Activated T-cell treated with anti-CD3 and anti-CD28 coated beads, Interleukin-2, amount 50 U/mL, for 72 hours (primary cell): ENCODE measurements at regions not wholly inside any gene's neighbourhood (a gene's known extent, or its start where the extent isn't known, plus 50 kb on each side); places are given as distances from the start of the nearest gene placed in this dataset.

Experiments
- ATAC-seq, 2 donors: fragments of 150-1000 bp; cut with Tn5 transposase; replicated peaks in 1 of 2; 2 replicates each; pipeline ENCODE4 v1.10.0; 2021; ENCODE audit warnings: moderate library complexity in 2 of 2, mild to moderate bottlenecking in 1 of 2
- DNase-seq, 2 donors: peaks; one replicate each; pipeline ENCODE4 v3.0.0; 2021 to 2022; ENCODE audit warnings: mixed read lengths in 1 of 2
- H3K27ac Mint-ChIP-seq: one replicate; pipeline ENCODE4 v1.8.0; 2022; ENCODE audit warnings: mild to moderate bottlenecking, moderate library complexity, mixed read lengths
- H3K27me3 Mint-ChIP-seq: one replicate; pipeline ENCODE4 v1.8.0; 2022; ENCODE audit warnings: low read depth, mixed read lengths
- H3K36me3 Mint-ChIP-seq, 2 donors: one replicate each; pipeline ENCODE4 v1.8.0; 2022; ENCODE audit warnings: mixed read lengths in 2 of 2, mild to moderate bottlenecking in 1 of 2; ENCODE audit not compliant: insufficient read depth in 2 of 2
- H3K4me1 Mint-ChIP-seq: one replicate; pipeline ENCODE4 v1.8.0; 2022; ENCODE audit warnings: low read depth, mixed read lengths
- H3K4me3 Mint-ChIP-seq, 2 donors: one replicate each; pipeline ENCODE4 v1.8.0; 2022; ENCODE audit warnings: mild to moderate bottlenecking in 2 of 2, mixed read lengths in 2 of 2, moderate library complexity in 2 of 2
- H3K9me3 Mint-ChIP-seq, 2 donors: one replicate each; pipeline ENCODE4 v1.8.0; 2022; ENCODE audit warnings: mixed read lengths in 2 of 2

- Mint-ChIP-seq H3K36me3 (no peaks in the 10 kb centered on the region), H3K27ac (no peak overlapping the region), H3K4me3 (no peak overlapping the region), H3K9me3 (peaks cover 1 to 2% of the 10 kb centered on the region in 2 donors), H3K27me3 (peaks cover 16% of the 10 kb centered on the region), H3K4me1 (no peaks in the 10 kb centered on the region)
- no peak for DNase-seq
- no peak for ATAC-seq
These were observed 977.0 kb upstream of the NR2F2 start for GRCh38 chr15:95353512-95353911.

GRCh38 chr15:95359966-95360365, 970.5 kb upstream of the NR2F2 start:
- ATAC-seq (no peak), DNase-seq (no peak)
- no peak overlapping the region for H3K4me3 Mint-ChIP-seq
- peaks cover 2 to 9% of the 10 kb centered on the region in 2 donors for H3K36me3 Mint-ChIP-seq
- peaks cover 6 to 8% of the 10 kb centered on the region in 2 donors for H3K9me3 Mint-ChIP-seq
- peaks cover 11% of the 10 kb centered on the region for H3K27me3 Mint-ChIP-seq
- H3K27ac Mint-ChIP-seq: no peak overlapping the region
- H3K4me1 Mint-ChIP-seq: no peaks in the 10 kb centered on the region

- peaks cover 6% of the 10 kb centered on the region for H3K27me3 Mint-ChIP-seq
- no peak overlapping the region for H3K27ac Mint-ChIP-seq
- peaks cover 5 to 6% of the 10 kb centered on the region in 2 donors for H3K9me3 Mint-ChIP-seq
- H3K4me1 Mint-ChIP-seq: no peaks in the 10 kb centered on the region
- DNase-seq (no peak), ATAC-seq (no peak)
- H3K4me3 Mint-ChIP-seq: no peak overlapping the region
- peaks cover 2 to 9% of the 10 kb centered on the region in 2 donors for H3K36me3 Mint-ChIP-seq
These were observed 968.2 kb upstream of the NR2F2 start for GRCh38 chr15:95362306-95362705.

GRCh38 chr15:95363646-95364045, 966.9 kb upstream of the NR2F2 start:
- peaks cover 7% of the 10 kb centered on the region for H3K27me3 Mint-ChIP-seq
- H3K4me3 Mint-ChIP-seq: no peak overlapping the region
- no peak for DNase-seq
- no peaks in the 10 kb centered on the region for H3K4me1 Mint-ChIP-seq
- no peak for ATAC-seq
- H3K27ac Mint-ChIP-seq: no peak overlapping the region
- H3K9me3 Mint-ChIP-seq: peaks cover 5 to 6% of the 10 kb centered on the region in 2 donors
- peaks cover 2 to 9% of the 10 kb centered on the region in 2 donors for H3K36me3 Mint-ChIP-seq

GRCh38 chr15:95365511-95366107, 964.9 kb upstream of the NR2F2 start:
- Mint-ChIP-seq H3K4me3 (no peak overlapping the region), H3K9me3 (peaks cover 5 to 6% of the 10 kb centered on the region in 2 donors), H3K4me1 (no peaks in the 10 kb centered on the region), H3K36me3 (peaks cover 2 to 9% of the 10 kb centered on the region in 2 donors), H3K27me3 (peaks cover 12% of the 10 kb centered on the region), H3K27ac (no peak overlapping the region)
- ATAC-seq (no peak), DNase-seq (no peak)

GRCh38 chr15:95368191-95368590, 962.3 kb upstream of the NR2F2 start:
- Mint-ChIP-seq H3K4me3 (no peak overlapping the region), H3K4me1 (no peaks in the 10 kb centered on the region), H3K9me3 (peaks cover 0 to 1% of the 10 kb centered on the region in 2 donors), H3K27ac (no peak overlapping the region), H3K27me3 (peaks cover 12% of the 10 kb centered on the region), H3K36me3 (no peaks in the 10 kb centered on the region)
- no peak for DNase-seq
- no peak for ATAC-seq

GRCh38 chr15:95368755-95369601, 961.5 kb upstream of the NR2F2 start:
- Mint-ChIP-seq H3K27ac (no peak overlapping the region), H3K27me3 (peaks cover 12% of the 10 kb centered on the region), H3K9me3 (peaks cover 0 to 1% of the 10 kb centered on the region in 2 donors), H3K36me3 (no peaks in the 10 kb centered on the region), H3K4me3 (no peak overlapping the region), H3K4me1 (no peaks in the 10 kb centered on the region)
- no peak for ATAC-seq
- DNase-seq: no peak

GRCh38 chr15:95370291-95370690, 960.2 kb upstream of the NR2F2 start:
- DNase-seq (no peak), ATAC-seq (no peak)
- Mint-ChIP-seq H3K36me3 (no peaks in the 10 kb centered on the region), H3K4me3 (no peak overlapping the region), H3K4me1 (no peaks in the 10 kb centered on the region), H3K27me3 (peaks cover 12% of the 10 kb centered on the region), H3K27ac (no peak overlapping the region), H3K9me3 (peaks cover 0 to 2% of the 10 kb centered on the region in 2 donors)

- DNase-seq (no peak), ATAC-seq (no peak)
- Mint-ChIP-seq H3K27ac (no peak overlapping the region), H3K4me1 (no peaks in the 10 kb centered on the region), H3K27me3 (peaks cover 12% of the 10 kb centered on the region), H3K36me3 (no peaks in the 10 kb centered on the region), H3K4me3 (no peak overlapping the region), H3K9me3 (peaks cover 0 to 2% of the 10 kb centered on the region in 2 donors)
These were observed 958.8 kb upstream of the NR2F2 start for GRCh38 chr15:95371664-95372063.

- DNase-seq (no peak), ATAC-seq (no peak)
- Mint-ChIP-seq H3K27me3 (peaks cover 5% of the 10 kb centered on the region), H3K9me3 (peaks cover 0 to 3% of the 10 kb centered on the region in 2 donors), H3K4me3 (no peak overlapping the region), H3K4me1 (no peaks in the 10 kb centered on the region), H3K36me3 (no peaks in the 10 kb centered on the region), H3K27ac (no peak overlapping the region)
These were observed 955.2 kb upstream of the NR2F2 start for GRCh38 chr15:95375281-95375680.

GRCh38 chr15:95377258-95377852, 953.1 kb upstream of the NR2F2 start:
- no peak overlapping the region for H3K27ac Mint-ChIP-seq
- no peak for DNase-seq
- H3K9me3 Mint-ChIP-seq: peaks cover 0 to 3% of the 10 kb centered on the region in 2 donors
- no peaks in the 10 kb centered on the region for H3K4me1 Mint-ChIP-seq
- peaks cover 5% of the 10 kb centered on the region for H3K27me3 Mint-ChIP-seq
- H3K4me3 Mint-ChIP-seq: no peak overlapping the region
- no peaks in the 10 kb centered on the region for H3K36me3 Mint-ChIP-seq
- ATAC-seq: no peak

GRCh38 chr15:95394186-95395067, 936.1 kb upstream of the NR2F2 start:
- H3K4me3 Mint-ChIP-seq: no peak overlapping the region
- H3K9me3 Mint-ChIP-seq: peaks cover 2 to 6% of the 10 kb centered on the region in 2 donors
- DNase-seq (no peak), ATAC-seq (no peak)
- H3K36me3 Mint-ChIP-seq: peaks cover 0 to 4% of the 10 kb centered on the region in 2 donors
- no peaks in the 10 kb centered on the region for H3K4me1 Mint-ChIP-seq
- no peak overlapping the region for H3K27ac Mint-ChIP-seq
- H3K27me3 Mint-ChIP-seq: peaks cover 32% of the 10 kb centered on the region
